PC-3 (cell line): ENCODE measurements at regions not wholly inside any gene's neighbourhood (a gene's known extent, or its start where the extent isn't known, plus 50 kb on each side); places are given as distances from the start of the nearest gene placed in this dataset.

Source experiments
- EZH2 ChIP-seq: fragments of 300-600 bp; sonication (generic); IDR thresholded peaks from one replicate; pipeline ENCODE4 v1.6.1; 2017; ENCODE audit warnings: antibody characterized with exemption, mild to moderate bottlenecking, low read length; ENCODE audit not compliant: unreplicated experiment
- TF ChIP-seq, protein P1 (sequence below): fragments of 300-600 bp; sonication (generic); conservative IDR thresholded peaks from 2 replicates; pipeline ENCODE4 v1.5.1; 2017; ENCODE audit warnings: antibody characterized with exemption, low read depth, mild to moderate bottlenecking, low read length

DNA sequence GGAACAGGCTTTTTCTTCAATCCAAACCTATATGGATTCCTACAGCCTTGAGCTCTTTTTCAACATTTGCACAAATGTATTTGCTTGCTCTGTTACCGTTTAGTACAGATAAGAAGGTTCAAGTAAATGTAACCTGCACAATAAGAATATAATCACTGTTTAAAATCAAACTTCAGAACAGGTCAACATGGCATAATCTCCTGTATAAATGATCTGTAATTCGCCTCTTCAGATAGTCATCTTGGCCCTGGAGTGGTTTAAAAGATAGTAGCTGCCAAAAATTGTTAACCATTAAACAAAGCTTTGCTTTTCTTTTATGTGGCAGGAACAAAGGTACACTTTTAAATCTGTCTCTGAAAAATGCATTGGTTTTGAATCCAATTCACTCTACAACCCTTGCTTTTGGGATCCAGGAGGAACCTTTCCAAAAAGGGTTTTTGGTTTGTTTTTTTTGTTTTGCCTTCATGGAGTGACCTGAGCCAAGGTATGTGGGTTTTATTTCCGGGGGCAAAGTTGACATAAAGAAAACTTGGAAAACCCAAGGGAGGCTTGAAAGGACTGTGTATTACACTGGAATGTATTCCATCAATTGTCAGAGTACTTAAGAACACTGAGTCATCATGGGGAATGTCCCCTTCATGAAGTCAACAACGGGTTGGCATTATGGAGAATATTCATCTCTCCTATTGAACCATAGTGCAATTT is 210.4 kb upstream of the HCCS start:
- TF ChIP-seq, protein P1, sequence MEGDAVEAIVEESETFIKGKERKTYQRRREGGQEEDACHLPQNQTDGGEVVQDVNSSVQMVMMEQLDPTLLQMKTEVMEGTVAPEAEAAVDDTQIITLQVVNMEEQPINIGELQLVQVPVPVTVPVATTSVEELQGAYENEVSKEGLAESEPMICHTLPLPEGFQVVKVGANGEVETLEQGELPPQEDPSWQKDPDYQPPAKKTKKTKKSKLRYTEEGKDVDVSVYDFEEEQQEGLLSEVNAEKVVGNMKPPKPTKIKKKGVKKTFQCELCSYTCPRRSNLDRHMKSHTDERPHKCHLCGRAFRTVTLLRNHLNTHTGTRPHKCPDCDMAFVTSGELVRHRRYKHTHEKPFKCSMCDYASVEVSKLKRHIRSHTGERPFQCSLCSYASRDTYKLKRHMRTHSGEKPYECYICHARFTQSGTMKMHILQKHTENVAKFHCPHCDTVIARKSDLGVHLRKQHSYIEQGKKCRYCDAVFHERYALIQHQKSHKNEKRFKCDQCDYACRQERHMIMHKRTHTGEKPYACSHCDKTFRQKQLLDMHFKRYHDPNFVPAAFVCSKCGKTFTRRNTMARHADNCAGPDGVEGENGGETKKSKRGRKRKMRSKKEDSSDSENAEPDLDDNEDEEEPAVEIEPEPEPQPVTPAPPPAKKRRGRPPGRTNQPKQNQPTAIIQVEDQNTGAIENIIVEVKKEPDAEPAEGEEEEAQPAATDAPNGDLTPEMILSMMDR, result no peak
- no peak for TF ChIP-seq EZH2
